TTC549 (cell line): ENCODE measurements at regions not wholly inside any gene's neighbourhood (a gene's known extent, or its start where the extent isn't known, plus 50 kb on each side); places are given as distances from the start of the nearest gene placed in this dataset.

Source experiments
- FAIRE-seq: peaks from 2 replicates; lab custom pipeline; 2012; peaks lifted over from hg19 to GRCh38; lab: Jason Lieb, UNC

DNA sequence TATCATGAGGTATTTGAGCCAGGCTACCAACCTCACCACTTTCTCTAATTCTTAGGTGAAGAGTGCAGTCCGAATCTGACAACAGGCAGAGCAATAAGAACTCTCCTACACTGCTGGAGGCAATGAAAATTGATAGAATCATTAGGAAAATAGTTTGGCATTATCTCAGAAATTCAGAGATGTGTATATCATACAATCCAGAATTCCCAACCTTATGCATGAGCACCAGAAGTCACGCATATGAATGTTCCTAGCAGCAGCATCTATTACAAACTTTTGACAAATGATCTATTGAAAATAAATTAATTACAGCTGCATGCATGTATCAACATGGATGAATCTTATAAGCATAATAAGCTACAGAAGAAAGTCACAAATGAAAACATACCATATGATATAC is 176.9 kb upstream of the CAMK1G start:
- no peak for FAIRE-seq

DNA sequence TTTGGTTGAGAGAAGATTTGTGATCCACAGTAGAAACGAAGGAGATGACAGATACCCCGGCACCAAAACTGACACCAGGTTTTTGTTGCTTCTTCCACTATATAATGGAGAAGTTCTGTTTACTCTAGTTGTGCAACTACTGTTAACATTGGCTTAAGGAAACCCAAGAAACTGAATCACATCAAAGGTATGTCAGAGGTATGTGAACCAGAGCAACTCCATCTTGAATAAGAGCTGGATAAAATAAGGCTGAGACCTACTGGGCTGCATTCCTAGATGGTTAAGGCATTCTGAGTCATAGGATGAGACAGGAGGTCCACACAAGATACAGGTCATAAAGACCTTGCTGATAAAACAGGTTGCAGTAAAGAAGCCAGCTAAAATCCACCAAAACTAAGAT is 173.7 kb upstream of the CAMK1G start:
- FAIRE-seq: no peak

DNA sequence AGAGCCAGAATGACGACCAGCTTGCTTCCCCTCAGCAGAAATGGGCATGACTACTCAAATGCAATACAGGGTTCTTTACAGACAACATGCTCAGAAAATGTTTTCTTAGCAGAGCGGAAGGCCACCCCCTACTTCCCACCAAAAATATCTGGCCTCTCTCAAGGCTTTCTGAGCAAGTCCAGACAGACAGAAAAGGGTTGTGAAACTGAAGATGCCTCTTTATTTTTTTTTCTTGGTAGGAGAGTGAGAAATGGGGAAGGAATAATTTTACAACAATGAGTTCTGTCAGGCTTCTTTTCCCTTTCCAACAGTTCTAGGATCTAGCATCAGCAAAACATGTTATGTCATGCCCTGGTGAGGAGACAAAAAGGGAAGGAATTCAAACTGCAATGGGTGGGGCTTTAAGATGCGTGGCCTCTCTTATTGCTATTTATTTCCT is 172.0 kb upstream of the CAMK1G start:
- no peak for FAIRE-seq

DNA sequence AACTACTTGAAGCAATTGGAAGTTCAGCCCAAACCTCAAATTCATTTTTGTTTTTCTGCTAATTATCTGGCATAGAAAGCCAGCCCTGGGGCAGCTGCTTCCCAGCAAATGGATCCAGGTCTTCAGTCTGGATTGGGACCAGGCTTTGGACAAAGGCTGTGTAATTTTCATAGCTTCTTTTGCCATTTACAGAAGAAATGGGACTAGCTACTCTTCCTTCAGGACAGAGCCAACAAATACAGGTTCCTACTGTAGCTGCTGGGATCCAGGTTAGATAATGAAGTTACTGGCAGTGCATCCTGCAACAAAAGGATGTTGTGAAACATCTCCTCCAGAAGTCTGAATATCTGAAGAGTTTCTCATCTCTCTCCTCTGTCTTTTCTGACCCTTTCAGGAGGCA is 171.5 kb upstream of the CAMK1G start:
- no peak for FAIRE-seq

DNA sequence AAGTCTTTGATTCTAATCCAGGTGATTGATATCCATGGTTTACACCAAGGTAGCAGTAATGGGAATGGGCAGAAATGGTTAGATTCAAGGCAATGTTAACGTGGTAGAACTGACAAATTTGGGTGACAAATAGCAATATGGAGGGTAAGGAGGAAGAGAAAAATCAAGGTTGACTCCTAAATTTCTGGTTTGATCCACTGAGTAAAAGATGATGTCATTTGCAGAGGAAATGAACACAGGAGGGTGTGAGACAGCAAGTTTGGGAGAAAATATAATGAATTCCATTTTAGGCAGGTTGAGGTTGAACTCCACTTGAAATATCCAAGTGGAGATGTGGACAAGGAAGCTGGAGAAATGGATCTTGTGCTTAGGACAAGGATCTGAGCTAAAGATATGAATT is 170.9 kb upstream of the CAMK1G start:
- FAIRE-seq: no peak

DNA sequence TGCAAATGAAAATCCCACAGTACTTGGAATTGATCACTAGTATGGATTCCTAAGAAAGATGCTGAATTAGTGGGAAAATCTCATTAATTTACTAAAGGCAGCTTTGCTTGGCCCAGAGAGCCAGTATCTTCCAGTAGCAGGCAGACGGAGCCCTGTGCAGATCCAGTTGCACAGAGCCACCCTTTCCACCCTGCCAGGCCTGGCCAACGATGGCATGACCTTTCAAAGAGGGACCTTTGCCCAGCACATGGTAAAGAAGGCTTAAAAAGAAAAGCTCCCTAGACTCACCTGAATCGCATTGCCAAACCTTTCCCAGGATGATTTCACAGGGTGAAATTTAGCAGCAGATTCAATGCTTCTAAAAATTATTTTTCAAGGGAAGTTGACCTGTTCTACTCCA is 170.5 kb upstream of the CAMK1G start:
- FAIRE-seq: no peak

DNA sequence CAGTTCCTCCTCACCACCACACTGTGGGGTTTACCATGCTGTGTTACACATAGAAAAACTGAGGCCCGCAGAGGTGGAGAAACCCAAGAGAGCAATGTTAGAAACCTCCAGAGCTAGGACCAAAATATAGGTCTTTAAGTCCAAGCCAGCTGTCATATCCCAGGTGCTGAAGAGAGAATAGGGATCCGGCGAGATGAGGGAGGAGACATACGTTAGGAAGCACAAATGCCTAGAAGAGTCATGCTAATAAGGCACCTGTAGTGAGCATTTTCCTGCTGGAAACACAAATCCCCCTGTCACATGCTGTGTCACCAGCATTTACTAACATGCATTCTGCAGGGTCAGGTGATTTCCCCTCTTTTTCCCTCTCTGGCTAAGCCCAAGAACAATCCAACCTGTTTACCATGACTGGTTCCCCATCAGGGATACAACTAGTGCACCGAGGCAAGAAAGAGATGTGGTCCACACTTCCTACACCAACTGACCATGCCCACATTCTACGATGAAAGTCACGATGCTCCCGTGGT is 168.6 kb upstream of the CAMK1G start:
- FAIRE-seq: no peak

DNA sequence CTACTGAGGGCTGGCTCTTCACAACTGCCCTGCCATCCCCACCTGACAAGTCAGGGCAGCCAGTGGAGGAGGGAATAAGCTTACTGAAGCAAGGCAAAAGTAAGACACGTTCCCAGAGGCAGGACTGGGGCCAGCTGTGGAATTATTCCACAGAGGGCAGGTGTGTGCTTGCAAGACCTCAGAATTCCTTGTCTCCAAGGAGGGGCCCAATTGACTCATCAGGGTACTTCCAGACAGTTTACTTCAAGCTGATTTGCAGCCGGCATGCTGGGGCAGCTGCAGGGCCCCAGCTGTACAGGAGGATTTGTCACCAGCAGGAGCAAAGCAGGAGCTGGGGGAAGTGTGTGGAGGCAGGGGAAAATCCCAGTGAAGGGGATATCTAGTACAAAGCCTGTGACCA is 167.5 kb upstream of the CAMK1G start:
- FAIRE-seq: no peak

DNA sequence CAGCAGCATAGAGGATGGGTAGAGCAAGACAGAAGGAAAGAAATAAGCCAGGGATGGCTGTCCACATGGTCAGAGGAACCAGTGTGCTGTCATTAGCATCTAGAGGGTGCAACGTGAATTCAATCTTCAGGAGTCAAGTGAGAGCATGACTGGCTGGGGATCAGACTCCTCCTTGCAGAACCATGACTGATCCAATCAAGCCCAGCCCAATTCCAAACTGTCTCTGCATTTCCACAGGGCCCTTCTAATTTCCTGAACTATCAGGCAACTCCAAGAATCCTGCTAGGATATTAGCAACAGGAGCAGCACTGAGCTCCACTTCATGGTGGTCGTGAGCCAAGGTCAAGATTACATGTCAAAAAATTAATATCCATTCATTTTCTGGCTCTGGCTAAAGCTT is 166.8 kb upstream of the CAMK1G start:
- FAIRE-seq: no peak

DNA sequence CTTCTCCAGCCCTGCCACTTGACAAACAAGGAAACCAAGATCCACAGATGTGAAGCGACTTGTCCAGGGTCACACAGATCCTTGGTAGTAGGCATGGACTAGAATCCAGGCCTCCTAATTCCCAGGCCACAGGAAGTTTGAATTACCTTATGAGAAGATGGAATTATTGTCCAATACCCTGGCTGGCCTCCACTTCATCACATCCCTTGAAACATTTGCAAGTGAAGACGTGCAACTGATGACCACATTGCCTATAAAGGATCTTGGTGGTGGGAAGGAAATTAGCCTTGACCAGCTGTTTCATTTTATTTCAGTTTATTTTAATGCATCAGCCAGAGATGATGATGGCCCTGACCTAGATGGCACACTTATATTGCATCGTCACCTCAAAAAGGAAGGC is 165.8 kb upstream of the CAMK1G start:
- no peak for FAIRE-seq

DNA sequence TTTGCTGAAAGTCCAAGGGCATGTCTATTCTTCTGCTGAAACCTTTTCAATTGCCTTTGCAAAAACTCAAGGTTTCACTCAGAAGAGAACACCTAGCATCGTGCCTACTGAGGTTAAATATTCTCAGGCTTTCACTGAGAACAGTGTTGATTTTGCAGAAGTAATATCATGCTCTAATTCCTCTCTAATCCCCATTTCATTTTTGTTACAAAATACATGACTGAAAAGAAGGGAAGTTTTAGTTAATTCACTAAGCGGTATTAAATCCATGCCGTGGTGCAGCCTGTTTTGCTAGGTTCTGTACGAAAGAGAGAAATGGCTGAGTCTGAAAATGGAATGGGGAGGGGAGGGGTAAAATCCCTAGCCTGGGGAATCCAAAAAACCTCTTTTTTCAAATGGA is 163.2 kb upstream of the CAMK1G start:
- no peak for FAIRE-seq

DNA sequence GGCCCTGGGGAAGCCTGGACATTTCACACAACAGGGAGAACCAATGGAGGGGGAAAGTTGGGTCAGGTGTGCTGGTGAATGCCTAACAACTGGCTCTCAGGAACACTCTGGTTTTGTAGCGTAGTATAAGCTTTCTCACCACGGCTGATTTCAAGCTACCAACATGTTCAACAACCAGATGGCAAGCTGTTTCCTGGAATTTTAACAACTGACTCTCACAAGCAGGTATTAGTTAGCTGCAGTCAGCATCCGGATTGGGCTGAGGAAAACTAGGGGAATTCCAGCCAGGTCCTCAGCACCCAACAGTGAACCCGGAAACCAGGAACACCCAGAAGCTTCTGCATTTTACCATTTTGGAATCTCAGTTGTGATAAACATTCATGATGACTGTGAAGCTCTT is 162.3 kb upstream of the CAMK1G start:
- FAIRE-seq: no peak

DNA sequence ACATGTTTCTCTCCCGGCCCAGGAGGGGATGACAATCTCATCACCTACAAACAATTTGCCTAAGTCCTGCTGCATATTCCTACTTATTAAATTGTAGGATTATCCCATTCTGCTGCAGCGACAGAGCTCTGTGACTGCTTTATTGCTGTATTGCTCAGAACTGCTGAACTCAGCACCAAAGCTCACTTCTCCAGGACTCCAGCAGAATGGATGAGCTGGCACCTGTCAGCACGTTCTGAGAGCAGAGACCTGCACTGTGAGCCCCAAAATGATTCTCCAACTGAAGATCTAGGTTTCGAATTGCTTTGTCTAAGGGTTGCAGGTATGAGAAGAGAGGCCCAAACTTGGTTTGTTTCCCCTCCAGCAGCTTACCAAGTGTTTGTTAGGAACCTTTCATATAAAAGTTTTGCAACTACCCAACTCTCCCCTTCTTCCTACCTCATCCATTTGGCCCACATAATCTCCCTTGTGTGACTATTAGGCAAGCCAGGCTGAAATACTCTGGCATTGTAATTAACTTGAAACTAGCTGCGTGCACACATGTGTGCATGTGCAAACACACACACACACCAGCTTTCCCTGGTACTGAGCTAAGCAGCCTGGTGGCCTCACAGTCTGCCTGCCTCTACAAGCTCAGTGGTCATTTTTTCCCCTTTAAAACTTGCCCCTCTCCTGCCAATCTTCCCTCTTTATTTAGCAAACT is 161.4 kb upstream of the CAMK1G start:
- no peak for FAIRE-seq

DNA sequence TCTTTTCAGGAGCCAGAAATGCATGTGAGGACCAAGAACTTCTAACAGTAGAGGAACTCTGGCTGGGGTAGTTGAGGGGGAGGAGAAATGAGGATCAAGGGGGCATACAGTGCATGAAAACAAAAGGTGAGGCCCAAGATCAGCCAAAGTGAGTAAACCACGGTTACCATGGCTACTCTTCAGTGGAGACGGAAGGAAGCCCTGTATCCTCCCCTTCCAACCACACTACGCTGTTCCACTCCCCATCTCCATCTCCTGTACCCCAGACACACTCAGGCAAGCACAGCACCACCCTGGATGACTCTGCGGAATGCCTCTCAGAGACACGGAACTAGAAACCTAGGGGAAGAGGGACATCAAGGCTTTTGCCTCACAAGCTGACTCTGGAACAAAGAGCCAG is 157.6 kb upstream of the CAMK1G start:
- no peak for FAIRE-seq

DNA sequence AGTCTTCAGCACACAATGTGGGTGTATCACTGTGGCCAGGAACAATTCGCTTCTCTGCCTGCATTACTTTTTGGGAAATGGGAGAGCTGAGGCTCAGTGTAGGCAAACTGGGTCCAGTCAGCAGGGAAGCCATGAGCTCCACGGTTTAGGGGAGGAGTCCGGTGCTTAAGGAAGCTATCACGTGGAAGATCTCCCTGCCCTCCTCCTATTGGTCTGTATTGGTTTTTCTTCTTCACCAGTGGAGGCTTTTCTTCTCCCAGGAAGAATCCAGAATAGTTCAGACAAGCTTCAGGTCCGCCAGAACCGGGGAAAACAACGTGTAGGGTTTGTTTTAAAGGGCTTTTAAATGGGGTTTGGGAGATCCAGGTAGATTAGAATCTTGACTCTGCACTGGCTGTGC is 156.2 kb upstream of the CAMK1G start:
- no peak for FAIRE-seq

DNA sequence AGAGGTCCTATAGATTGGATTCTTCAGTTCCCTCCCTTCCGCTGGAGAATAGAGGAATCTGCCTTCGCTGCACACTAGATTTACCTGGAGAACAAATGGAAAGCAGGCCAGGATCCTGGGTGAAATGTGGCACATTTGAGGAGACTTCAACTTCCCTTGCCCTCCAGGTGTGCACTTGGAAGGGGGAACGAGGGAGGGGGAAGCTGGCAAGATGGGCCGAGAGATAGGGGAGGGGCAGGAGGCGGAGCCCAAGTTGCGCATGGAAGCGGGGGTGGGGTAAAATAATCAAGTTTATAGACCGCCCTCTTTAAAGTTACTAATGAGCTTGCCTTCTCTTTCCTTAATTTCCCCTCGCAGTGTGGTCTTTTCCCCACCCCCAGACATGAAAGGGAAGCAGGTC is 155.7 kb upstream of the CAMK1G start:
- no peak for FAIRE-seq

DNA sequence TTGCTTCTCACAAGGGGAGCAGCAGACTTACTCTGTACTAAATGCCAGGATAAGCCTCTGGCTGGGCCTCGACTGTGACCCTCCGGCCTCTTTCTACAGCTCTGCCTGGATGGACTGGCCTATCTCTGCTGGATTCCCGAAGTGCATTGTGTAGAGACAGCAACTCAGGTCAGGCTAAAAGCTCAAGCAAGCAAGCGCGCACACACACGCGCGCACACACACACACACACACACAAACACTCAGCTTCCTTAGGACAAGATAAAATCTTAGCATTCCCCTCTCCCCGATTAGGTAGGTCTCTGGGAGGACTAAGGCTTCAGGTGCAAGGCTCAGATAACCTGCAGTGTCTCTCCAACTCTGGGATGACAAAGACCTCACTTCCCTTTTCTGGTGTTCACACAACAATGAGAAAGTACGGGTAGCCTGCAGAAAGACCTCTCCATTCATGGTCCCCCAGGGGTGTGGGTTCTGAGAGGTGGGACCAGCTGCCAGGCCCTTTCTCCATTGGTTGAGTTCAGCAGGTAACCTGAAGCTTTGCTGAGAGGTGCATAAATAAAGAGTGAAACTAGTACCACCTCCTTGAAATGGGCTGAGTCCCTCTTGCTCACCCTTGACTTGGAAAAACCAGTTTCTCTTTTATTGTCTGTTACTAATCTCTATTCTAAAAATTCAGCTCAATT is 155.1 kb upstream of the CAMK1G start:
- no peak for FAIRE-seq

DNA sequence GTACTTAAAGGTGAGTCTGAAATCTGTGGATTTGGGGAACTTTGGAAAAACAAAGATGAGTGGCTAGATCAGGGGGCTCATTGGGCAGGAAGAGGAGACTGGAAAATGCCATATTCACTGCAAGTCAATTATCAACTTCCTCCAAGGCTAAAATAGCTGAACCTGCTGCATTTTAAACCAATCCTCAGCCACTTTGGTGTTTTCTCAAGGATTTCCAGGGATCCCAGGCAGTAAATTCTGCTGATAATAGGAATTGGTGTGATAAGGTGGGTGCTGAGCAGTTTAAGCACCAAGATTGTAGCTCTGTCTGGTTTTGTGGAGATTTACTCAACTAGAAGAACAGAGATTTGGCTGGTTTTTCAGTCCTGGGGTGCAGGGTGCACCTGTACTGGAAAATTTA is 153.9 kb upstream of the CAMK1G start:
- no peak for FAIRE-seq

DNA sequence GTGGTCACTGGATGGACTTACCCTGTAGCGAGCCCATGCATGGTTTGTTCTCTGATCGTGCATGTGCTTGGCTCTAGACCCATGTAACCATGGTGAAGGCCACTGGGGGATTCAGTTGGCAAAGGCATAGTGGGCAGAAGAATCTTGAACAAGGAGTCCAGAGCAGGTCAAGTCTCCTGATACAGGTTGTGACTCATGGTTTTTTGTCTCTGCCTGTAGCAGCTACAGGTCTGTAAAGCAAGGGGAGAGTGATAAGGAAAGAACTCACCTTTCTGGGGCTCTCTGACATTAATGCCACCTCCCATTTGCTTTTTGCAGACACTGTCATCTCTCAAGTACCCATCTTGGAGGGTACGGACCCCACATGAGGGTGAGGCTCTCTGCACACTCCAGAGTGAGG is 153.4 kb upstream of the CAMK1G start:
- FAIRE-seq: no peak

DNA sequence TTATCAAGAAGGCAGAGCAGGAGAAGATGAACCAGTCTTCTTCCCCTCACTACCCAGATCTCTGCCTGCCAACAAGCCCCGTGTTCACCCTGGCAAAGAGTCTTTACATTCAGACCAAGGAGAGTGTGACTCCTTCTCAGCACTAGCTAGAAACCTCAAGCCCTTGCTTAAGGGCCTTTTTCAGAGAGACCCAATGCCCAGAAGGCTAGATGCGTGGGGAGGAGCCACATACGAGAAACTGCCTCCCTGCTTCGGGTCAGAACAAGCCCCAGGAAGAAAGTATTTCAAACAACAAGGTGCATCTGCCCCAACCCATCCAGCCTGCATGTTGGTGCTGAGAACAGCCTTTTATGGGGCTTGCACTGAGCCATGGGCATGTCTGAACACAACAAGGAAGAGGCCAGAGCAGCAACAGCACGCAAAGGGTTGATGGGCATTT is 152.7 kb upstream of the CAMK1G start:
- FAIRE-seq: no peak

DNA sequence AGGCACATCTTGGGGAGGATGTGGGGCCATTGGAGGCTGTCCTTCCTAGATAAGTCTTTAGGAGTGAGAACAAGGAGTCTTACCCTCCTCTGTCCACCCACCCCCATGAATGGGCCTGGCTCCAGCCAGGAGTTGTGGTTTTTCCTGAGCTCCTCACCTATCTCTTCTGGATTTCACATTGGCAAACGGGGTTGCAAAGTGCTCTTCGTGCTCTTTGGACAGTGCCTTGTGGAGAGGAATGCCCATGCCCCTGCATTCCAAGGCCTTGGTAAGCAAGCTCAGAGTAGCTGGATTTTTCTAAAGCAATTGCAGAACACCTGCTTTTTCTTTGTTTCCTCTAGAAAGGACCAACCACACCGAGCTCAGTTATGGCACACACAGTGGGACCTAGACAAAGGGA is 152.1 kb upstream of the CAMK1G start:
- no peak for FAIRE-seq

DNA sequence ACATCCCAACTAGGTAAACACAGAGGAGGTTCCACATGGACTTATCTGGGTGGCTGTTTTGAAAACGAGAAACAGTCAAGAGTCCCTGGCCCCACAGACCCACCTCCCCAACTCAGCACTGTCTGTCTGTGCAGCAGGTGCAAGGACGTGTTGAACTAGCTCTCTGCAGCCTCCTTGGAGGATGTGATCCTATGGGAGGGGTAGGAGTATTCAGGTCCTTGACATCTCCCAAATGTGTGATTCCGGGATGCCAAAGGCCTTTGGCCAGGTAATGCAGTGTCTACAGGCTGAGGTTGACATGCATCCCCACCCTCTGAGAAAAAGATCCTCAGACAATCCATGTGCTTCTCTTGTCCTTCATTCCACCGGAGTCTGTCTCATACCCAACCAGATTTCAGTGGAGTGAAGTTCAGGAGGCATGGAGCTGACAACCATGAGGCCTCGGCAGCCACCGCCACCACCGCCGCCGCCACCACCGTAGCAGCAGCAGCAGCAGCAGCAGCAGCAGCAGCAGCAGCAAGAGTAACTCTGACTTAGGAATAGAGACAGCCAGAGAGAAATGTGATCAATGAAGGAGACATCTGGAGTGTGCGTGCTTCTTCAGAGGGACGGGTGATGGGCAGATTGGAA is 151.6 kb upstream of the CAMK1G start:
- no peak for FAIRE-seq

DNA sequence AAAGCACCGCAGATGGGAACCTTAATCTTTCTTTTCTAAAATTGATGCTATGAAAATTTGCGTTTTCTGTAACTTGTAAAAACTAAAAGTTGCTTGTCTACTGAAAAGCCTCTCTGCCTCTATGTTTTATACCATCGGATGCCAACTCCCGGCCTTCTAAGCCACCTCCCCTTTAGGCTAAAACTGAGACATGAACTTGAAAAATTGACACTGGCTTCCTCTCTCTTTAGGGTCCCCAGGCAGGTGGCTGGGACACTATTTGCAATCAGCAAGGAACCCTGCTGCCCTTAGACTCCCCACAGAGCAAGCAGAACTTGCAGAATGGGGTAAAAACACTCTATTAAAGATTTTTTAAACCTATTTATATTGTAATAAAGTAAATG is 151.1 kb upstream of the CAMK1G start:
- no peak for FAIRE-seq

DNA sequence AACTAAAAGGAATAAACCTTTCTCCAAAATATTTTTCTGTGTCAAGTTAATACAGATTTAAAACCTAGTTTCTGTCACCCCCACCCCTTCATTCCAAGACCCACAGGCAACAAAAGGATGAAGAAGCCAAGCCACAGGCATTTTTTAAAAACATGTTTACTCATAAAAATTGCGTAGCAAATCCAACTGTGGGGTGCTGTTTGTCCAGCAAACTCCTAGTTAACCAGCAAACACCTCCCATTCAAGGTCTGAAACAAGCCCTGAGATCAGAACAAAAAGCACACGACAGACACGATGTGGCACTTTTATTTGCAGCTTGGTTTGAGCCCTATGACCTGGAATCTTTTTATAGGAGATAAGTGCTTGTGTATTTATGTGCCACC is 149.9 kb upstream of the CAMK1G start:
- no peak for FAIRE-seq
